Inflammatory macrophage (primary cell): ENCODE measurements at regions not wholly inside any gene's neighbourhood (a gene's known extent, or its start where the extent isn't known, plus 50 kb on each side); places are given as distances from the start of the nearest gene placed in this dataset.
"Not testable (repeated sequence)": the region's sequence is repeated elsewhere in the genome, so short reads cannot be mapped to it uniquely, and the experiment has no call there.

ENCODE experiments used
- DNase-seq, 2 donors: peaks; one replicate each; pipeline ENCODE4 v3.0.0-alpha.2; 2020 to 2022

DNA sequence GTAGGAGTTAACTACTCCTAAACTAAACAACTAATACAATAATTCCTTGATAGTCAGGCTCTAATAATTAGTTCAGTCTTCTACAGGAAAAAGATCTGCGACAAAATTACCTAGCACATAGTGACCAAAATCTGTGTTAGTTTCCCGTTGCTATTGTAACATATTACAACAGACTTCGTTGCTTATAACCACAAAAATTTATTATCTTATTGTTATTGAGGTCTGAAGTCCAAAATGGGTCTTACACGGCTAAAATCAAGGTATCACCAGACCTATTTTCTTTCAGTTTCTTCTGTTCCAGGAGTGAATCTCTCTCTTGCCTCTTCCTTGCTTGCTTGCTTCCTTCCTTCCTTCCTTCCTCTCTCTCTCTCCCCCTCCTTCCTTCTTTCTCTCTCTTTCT, 993.6 kb upstream of the SPRY2 start:
- DNase-seq = no peak

DNA sequence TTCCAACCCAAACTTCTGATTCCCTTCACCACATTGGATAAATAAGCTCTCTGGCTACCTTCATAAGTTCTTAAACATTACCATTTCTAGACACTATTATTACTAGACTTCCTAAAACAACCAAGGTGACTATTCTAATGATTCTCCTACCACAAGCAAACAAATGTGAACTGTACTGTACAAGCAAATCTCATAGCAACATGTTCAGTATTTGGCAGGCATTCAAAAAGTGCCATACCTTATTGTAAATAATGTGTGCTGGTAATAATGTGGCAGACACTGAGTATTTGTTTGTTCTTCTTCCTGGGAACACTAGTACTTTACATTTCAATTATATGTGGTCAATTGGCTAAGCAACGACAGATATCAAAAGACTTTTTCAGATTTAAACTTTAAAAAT, 986.0 kb upstream of the SPRY2 start:
- DNase-seq = no peak

DNA sequence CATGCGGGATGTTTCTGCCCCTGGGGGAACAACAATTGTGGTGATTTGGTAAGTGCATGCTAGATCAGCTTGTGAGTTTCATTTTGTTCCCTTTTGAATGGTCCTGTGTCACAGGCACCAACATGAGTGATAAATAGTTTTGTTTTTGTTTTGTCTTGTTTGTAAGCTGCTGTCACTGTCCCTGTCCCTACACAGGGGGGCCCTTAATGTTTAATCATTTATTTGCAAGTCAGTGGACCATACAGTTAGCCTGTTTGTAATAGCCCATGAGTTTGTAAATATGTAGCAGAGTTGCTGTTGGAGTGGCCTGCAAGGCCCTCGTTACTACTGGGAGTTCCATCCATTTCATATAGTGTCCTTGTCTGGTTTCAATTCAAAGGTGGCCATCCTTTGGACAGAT, 979.6 kb upstream of the SPRY2 start:
- no peak for DNase-seq

DNA sequence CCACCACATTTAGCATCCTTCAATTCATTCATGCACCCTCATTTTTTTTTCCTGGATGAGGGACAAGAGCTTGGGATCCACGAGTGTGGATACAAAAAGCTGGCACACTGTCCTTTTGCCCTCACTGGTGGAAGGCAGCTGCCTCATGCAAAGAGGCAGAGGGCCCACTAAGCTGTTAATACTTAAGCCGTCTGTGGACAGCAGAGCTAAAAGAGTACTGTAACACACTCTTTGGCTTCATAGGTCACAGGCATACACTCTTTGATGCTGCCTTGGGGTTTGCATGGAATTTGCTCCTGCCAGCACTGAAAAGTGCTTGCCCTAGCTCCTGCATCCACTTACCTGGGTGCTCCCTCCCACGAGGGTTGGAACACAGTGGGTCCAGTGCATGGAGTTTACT, 978.4 kb upstream of the SPRY2 start:
- no peak for DNase-seq

DNA sequence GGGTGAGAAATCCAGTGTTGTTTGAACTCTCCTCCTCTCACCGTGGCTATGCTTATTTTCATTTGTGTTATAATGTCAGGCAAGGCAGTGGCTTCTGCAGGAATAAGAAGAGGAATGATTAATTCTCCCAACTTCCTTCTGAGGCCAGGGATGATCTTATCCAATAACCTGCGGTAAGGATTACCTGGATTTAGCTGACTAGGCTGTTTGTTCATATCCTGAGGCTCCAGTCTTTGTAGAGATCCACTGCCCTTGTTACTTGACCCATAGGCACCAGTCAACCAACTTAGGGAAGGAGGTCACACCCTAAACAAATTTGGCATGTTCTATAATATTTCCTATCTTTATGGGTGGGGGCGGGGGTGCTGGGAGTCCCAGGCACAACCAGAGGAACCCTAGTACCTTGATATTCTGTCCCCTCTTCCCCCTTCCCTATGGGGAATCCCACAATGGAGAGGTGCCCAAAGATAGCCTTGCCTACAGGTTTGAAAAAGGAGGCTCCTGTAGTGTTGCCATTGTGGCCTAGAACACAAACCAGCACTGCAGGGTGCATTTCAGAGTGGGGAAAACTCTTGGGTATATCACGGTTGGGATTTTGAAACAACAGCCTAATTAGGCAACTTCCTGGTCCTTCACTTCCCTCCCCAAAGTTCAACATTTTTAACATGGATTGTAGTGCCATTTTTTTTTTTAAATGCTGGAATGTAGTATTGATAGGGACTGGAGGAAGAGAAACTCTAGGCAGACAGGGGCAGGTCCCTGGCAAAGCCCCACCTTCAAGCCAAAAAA, 977.5 kb upstream of the SPRY2 start:
- DNase-seq = no peak

DNA sequence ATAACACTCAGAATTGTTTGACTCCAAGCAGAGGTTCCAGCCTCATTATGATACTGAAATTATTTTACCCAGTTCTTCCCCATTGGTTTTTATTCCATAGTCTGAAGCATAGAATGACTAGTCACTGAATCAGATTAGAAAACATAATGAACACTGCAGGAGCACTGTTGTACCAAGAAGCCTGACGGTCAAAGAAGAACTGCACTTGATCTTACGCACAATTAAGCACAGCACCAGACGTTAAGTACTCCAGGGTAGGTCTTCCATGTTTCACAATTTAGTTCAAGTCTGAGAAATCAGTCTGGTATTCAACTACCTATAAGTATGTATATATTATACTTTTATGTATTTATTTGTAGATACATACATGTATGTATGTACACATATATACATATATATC, 973.5 kb upstream of the SPRY2 start:
- DNase-seq = no peak

DNA sequence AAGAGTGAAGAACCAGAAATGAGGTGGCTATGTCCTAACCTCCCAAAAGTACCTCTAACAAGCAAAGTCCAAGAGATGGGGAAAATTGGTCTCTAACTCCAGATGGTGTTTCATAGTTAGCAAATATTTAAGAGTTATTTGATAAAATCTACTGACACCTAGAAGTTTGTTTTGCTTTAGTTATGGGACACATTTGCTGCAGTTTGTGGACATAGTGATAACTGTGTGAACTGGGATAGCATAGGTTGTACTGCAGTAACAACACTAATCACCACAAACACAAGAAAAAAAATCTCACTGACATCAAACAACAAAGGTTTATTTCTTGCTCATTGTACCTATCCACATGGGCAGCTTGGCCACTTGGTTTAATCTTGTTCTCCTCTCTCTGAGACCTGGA, 965.0 kb upstream of the SPRY2 start:
- DNase-seq = no peak

DNA sequence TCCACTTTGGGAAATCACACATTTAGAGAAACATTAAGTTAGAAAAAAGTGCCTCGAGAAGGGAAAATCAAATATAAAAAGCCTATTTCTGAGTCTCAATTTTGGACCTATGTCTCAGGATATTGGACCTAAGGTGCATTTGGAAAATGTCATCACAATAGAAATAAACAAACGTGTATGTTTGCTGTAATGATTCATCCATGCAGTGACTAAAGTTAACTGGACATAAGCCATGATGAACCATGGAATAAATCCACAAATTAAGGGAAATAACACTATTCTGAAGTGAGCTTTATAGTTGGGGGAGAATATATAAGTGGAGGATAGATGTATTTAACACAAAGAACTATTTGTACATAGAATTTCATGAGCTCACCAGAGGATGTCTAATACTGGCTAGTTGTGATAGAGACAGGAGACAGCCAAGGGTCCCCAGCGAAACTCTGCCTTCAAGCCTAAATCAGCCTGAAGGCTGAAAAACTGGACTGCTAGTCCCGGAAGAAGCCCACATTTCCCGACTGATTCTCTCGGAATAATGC, 963.3 kb upstream of the SPRY2 start:
- DNase-seq = no peak

DNA sequence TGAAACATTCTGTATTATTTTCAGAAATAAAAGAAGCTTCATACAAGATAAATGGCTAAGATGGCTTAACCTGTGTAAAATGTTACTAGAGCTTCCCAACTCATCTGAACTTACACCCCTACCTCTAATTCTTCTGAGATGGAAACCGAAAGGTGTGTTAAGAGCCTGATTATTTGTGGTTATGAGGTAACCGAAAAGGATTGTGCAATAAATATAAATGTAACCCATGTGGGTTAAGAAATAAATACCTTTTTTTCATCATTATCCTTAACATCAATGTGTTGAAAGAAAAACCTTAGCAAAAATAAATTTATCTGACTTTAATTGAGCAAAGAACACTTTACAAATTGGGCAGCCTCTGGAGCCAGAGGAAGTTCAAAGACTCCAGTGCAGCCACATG, 961.8 kb upstream of the SPRY2 start:
- DNase-seq = no peak

DNA sequence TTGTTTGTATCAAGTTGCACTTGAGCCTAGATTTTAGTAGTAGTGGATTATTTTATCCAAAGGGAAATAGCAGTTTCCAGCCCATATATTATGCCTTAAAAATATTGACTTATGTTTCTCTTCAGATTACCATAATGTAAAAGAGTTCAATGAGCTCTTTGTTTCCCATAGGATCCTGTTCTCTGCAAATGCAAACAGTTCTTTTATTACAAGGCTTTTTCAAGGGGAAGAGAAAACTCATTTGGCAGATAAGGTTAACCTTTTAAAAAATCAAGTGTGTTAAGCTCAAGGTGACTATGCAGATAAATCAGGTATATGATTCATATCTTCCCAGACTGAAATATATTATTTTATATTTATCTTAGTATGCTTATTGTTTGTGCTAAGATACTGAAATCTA, 961.2 kb upstream of the SPRY2 start:
- no peak for DNase-seq

DNA sequence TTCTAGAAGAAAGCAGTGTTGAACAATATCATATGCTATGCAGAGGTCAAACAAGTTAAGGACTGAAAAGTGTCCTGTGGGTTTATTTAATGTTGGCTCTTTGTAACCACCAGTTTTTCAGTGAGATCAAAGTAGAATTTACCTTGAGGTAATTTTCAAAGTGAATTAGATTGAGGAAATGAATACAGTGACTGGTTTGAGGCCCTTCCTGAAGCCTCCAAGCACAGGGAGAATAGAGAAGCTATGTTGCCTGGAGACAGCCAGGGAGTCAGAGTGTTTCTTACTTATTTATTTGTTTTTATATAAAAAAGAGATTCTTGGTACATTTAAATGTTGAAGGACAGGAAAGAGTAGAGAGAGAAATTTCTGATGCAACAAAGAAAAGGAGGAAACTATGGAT, 954.3 kb upstream of the SPRY2 start:
- no peak for DNase-seq

DNA sequence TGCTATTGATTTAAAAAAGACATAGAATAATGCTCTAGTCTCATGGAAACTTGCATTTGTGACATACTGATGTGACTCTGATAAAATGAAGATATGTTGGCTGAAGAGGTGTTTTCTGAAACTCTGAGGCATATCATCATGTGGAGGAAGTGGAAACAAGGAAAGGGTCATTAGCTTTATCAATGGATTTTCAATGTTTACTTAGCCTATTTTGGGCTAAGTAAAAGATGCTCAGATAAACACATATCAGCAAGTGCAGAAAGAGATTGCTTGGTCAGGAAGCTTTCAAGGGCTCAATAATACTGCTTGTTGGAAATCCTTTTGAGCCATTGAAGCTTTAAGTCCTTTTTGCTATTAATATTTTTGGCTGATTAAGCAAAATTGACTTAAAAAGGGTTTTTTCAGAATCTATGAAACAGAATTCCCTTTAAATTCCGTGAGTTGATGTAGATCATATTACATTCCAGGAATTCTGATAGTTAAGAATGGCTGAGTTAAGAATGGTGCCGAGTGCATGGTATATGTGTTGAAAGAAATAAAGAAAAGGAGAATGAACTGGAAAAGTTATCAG, 952.8 kb upstream of the SPRY2 start:
- DNase-seq = no peak

DNA sequence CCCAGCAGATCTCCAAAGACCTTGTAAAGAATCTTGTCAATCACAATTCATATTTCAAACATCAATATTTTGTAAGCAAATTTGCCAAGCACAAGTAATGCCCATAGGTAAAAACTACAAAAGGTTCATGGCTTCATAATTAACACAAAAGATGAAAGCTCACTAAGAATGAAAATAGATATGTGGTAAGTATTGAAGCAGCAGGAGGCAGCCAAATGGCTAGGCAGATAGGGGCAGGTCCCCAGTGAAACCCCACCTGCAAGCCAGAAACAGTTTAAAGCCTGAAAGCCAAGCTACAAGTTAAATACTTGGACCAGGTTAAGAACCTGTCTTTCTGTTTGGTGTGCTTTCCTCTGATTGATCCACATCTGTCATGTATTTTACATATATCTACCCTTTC, 942.6 kb upstream of the SPRY2 start:
- no peak for DNase-seq

DNA sequence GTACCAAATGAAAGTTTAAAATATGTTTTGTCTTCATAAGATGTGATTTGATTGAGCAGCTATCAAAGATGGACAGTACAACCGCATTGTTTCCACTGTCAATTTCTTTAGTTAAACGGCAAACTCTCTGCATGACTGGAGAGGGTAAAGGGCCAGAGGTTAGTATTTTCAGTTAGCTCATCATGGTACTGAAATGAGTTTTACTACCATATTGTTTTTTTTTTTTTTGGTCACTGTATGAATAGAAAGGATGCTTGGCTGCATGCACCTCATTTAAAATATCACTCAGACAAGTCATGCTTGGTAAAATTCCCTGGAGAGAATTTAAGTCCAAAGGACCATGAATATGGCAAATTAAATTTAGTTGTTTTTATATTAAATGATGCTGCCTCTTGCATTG, 942.1 kb upstream of the SPRY2 start:
- DNase-seq = no peak

DNA sequence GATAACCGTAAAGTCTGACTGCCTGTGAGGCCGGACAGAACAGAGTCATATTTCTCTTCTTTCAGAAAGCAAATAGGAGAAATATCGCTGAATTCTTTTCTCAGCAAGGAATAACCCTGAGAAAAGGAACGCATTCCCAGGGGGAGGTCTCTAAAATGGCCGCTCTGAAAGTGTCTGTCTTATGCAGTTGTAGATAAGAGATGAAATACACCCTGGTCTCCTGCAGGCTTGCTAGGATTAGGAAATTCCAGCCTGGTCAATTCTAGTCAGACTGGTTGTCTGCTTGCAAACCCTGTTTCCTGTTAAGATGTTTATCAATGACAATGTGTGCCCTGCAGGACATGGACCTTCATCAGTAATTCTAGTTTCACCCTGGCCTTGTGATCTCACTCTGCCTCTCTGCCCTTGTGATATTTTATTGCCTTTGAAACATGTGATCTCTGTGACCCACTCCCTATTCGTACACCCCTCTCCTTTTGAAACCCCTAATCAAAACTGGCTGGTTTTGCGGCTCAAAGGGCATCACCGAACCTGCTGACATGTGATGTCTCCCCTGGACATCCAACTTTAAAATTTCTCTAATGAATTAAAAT, 934.8 kb upstream of the SPRY2 start:
- no peak for DNase-seq

DNA sequence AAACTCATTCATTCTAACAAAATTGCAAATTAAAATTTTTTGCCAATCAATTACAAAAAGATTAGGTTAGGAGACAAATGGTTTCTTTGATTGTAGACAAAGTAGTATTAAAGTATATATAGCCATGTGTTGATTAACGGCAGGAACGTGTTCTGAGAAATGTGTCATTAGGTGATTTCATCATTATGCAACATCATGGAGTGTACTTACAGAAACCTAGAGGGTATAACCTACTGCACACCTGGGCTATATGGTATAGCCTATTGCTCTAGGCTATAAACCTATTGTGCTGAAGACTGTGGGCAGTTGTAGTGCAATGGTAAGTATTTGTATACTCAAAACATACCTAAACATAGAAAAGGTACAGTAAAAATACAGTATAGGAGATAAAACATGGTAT, 906.8 kb upstream of the SPRY2 start:
- DNase-seq = no peak

DNA sequence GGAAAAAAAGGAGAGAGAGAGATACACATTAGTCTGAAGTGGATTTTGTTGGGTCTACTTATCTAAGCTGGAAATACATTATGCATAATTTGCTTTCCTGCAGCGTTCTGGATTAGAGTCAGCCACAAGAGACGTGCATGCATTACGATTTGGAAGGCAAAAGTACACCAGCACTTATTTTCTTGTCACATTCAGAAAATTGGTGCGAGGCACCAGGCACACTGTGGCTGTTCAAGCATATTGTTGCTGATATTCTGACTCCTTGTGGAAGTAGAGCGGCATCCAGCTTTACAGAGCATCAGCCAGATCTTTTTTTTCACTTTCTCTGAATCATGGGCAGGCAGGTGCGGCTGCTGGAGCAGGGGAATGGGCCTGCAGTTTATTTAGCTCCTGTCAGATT, 905.6 kb upstream of the SPRY2 start:
- no peak for DNase-seq

DNA sequence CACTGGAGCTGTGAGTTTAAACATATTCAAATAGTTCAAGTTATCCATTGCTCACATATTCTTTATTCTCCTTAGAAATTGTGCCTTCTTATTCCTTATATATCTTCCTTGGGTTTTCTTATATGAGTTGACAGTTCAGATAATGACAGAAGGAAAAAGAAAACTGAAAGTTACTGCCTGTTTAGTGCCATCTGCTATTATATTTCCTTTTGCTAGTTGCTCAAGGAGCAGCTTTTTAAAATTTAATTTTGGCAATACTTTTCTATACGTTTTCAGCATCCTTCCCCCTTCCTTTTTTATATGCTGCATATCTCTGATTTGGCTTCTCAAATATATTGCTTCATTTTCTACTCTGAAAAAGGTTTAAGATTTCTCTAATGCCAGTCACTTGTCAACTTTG, 903.1 kb upstream of the SPRY2 start:
- DNase-seq = no peak

DNA sequence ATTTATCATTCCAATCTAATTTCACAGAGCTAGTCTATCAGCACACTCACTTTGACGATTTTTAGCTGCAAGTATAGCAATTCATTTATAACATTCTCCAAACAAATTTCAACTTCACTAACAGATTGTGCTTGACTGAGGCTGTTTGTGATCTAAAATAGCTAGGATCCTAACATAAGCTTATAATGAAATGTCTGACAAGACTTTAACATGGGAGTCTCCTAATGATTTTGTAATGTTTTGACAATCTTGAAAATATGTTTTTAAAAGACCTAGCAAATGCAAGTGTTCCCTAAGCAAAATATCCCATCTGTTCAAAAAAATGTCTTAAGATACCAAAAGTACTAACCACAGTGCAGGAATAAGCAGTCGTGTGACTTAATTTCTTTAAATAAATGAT, 889.5 kb upstream of the SPRY2 start:
- no peak for DNase-seq

DNA sequence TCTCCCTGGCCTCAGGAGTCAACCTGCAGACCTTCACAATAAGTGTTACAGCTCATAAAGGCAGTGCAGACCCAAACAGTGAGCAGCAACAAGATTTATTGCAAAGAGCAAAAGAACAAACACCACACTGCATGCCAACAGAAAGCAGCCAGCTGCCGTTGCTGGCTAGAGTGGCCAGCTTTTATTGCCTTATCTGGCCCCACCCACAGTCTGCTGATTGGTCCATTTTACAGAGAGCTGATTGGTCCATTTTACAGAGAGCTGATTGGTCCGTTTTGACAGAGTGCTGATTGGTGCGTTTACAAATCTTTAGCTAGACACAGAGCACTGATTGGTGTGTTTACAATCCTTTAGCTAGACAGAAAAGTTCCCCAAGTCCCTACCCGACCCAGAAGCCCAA, 885.9 kb upstream of the SPRY2 start:
- DNase-seq = not testable (repeated sequence)

DNA sequence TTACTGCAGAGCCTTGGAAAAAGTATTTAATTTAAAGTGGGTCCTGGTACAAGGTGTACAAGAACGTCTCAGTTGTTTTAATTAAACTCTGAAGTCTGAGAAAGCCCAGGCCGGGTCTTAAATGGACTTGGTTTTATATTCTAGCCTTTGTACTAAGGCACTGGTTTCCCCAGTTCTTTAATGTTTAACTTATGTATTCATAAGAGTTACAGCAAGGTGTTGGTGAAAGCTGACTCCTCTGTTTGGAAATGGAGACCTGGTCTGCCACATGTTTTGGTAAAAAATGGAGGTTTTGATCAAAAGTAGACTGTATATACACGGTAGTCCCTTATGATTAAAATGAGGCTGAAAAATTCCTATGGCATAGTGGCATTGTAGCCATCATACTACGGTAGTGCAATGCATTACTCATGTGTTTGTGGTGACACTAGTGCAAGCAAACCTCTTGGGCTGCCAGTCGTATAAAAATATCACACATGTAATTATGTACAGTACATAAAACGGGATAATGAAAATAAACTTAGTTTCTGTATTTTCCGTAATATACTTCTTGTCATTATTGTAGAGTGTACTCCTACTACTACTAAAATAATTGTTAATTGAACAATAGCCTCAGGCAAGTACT, 883.4 kb upstream of the SPRY2 start:
- DNase-seq = no peak

DNA sequence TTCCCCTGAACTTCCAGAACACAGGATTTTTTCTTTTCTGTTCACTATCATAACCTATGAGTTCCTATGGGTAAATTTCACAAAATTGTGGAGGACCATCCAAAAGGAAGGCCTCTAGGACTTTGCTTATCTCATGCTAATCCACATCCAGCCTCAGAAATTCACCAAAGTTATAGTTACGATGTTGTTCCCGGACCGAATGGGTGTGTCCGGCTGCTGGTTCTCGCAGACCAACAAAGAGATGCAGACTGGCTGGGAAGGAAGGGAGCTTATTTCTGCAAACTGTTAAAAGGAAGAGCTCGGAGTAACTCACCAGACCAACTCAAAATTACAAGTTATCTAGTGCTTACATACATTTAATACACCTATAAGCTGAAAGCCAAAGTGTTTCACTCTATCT, 882.9 kb upstream of the SPRY2 start:
- no peak for DNase-seq

DNA sequence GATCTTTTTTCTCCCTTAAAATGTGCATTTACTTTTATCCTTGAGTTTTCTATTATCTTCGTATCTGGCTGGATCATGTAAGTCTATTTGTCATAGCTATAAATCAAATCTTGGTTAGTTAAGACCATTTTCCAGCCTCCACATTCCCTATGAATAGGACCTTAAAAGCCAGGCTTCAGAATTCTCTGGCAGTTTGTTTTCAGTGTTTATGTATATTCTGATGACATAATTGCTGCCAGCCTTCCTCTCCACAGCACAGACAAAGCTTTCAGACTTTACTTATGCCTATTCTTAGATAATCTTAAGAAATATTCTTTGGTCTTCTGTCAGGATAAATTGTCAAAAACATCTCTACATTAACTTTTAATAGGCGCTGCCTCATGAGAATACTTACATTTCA, 870.8 kb upstream of the SPRY2 start:
- no peak for DNase-seq

DNA sequence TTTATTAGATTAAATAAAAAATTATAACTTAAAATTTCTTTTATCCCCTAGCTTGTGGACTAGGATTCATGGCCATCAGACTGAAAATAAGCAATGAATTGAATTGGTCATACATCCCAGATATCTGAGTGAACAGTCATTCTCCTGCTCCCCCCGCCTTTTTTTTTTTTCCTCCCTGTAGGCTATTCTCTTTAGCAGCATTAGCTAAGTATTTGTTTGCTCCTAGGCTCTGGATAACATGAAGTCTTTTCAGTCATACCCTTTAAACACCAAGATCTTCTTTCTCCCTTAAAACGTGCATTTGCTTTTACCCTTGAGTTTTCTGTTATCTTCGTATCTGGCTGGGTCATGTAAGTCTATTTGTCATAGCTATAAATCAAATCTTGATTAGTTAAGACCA, 866.7 kb upstream of the SPRY2 start:
- DNase-seq = no peak
